Amygdala (tissue), 56 donors: ENCODE measurements at regions not wholly inside any gene's neighbourhood (a gene's known extent, or its start where the extent isn't known, plus 50 kb on each side); places are given as distances from the start of the nearest gene placed in this dataset.

Experiments
- DNase-seq, 56 donors: peaks; one replicate each; lab custom pipeline; 2025; lab: John Stamatoyannopoulos, UW

DNA sequence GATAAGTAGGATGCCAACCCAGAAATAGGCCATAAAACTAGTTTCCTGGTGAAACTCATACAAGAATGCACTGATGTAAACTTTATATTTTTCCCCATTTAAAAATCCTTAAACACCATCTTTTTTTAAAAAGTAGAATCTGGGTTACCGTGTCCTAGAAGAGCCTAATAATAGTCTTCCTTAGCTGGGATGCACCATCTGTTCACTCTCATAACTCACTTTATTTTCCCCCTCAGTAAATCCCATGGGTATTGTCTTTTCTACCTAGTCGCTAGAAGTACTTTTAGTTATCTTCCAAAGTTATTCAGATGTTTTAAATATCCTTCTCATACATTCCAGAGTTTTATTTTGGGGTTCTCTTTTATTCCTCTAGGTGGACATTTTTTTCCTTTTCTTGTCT is 250.2 kb downstream of the PLA2G4A start:
- DNase-seq = no peak

DNA sequence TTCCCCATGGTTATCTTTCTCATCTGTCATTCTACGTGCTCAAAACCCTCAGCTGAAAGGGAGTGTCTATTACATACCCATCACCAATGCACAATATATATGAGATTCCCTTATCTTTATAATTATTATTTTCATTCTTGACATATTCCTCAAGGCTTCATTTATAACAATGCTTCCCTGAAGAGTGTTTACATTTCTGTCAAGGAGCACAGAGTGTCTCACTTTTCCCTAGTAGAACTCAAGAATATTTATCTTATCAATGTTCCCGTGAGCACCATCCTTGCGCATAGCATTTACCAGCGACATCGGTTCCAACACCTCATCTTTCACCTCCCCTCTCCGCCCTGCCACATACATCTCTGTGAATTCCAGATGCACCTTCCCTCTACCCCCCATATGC is 250.6 kb downstream of the PLA2G4A start:
- no peak for DNase-seq

DNA sequence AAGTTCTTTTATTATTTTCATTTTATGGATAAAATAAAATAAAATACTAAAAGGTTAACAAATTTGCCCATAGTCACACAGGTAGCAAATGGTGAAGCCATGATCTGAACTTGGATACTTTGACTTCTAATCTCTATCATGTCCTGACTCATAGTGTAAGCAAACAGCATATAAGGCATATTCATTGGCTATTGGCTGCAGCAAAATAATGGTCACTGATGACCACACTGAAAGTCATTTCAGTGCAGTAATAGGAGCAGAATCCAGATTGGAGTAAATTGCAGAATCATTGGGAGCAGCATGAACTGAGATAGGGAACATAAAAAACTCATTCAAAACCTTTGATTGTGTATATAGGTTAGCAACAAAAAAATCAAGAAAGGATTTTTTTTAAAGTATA is 262.9 kb downstream of the PLA2G4A start:
- DNase-seq = no peak

DNA sequence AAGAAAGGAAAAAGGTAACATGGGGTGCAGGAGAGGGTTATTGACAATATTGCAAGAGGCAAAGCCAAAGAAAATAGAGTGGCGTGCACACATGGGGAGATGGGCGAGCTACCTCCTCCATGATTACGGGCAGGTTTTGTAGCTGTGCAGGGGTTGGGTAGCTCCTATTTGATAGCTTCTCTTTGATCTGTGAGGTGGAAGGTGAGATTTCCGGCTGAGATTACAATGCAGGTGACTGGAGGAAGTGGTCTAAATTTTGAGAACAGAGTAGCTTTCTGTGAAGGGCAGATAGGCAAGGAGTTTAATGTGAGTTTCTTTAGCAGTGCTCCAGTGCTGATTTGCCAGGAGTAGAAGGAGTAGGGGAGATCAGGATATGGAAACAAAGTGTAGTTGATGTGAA is 263.4 kb downstream of the PLA2G4A start:
- DNase-seq = no peak

DNA sequence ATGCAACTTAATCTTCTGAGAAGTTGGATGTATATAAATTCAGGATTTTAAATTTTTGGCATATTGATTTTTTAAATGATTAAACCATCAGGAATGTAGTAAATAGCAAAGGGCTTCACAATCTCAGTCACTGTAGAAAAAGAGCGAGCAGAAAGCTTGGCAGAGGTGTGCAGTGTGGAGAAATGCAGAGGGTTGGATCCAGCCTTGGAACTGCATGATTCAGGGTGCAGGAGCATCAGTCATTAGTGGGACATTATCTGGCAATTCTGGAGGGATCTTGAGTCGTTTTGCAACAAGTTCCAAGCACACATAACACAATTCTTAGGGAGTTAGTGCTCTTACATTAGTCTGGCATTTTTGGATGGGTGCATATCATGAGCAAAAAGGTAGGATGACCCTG is 267.9 kb downstream of the PLA2G4A start:
- no peak for DNase-seq

DNA sequence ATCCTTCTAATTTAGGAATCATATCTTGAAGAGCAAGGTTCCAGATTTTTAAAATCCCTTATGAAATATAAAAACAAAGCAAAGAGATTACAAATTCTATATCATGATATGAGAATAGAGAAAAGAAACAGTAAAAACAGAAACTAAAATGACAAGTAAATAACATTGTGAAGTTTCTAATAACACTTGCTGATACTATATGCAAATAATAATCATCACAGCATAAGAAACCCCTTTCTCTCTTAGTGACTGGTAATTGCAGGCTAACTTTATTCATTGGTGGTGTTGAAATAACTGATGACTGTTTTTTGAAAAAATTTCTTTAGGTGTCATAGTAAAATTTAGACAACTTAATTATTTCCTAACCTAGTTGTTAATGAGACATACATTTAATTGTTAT is 281.6 kb downstream of the PLA2G4A start:
- no peak for DNase-seq

DNA sequence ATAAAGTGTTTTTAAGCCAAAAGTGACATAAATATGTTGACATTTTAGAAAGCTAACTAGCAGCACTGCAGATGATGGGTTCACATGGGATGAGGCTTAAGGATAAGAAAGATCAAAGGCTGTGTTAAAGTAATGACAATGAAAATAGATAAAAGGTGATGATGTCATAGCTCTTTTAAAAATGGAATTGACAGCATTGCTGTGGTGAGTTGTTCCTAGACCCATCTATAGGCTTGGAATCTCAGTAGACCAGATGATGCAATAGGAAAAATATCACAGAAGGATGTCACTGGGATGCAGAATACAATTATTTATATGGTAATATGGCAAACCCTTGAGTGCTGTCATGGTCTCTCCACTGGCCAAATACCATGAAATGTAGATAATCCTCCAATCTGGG is 286.0 kb downstream of the PLA2G4A start:
- no peak for DNase-seq

DNA sequence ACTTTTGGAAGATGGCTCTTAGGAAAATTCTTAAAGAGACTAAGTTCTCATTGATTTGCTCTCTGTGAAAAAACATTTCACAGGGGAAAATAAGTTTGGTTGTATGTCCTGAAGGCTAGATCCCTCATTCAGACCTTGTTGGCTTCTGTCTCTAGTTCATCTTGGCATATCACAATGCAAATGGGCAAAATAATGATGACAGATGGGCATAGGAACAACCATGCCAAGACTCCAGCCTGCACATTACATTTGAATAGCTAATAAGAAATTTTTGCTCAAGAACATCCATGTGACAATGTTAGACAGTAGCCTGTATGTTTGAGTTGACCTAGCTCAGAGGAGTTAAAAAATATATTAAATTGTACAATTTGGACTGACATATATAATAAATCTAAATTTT is 292.9 kb downstream of the PLA2G4A start:
- no peak for DNase-seq

DNA sequence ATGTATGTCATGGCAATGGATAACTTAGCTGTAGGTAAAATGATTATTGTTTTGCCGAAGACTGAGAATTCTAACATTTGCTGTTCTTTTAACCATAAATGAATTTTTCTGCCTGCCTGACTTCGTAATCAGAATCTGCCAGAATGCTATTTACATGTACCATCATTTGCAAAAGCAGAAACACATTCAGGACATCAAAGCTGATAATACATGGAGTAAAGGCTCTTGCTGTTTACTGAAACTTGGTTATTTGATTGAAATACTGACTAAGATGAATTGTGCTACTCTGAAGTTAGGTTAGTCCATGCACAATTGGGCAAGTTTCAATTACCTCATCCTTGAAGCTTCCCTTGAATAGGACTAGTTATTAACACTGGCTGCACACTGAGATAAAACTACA is 293.8 kb downstream of the PLA2G4A start:
- no peak for DNase-seq

DNA sequence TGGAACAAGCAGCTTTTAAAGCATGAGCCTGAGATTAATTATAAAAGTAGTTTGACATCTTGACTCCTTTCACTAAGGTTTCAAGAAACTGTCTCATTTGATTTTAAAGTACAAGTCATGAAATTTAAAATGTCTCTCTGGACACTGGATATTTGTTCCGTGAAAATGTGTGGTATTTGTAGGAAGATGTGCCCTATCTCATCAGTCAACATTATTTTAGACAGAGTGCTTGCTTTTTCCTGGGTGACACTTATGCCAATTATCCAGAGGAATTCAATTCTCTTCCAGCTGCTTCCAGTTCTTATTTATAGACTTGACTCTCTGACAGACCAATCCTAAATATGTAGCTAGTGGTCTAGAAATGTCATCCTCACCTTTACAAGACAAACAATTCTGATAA is 300.4 kb downstream of the PLA2G4A start:
- no peak for DNase-seq

DNA sequence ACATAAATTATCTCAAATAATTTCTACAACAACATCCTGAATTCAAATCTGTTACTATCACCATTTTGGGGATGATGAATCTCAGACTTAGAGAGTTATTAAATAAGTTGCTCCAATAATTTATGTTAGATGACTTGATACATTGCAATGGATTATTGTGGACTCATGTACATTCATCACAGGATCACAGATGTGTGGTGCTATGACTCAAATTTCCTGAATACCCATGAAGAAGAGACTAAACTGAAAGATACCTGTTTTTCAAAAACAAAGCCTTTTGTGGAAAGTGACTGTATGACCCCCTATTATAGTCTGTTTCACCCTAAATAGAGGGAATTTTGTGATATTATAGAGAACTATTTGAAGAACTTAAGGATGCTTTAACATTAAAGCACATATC is 315.0 kb downstream of the PLA2G4A start:
- DNase-seq = no peak

DNA sequence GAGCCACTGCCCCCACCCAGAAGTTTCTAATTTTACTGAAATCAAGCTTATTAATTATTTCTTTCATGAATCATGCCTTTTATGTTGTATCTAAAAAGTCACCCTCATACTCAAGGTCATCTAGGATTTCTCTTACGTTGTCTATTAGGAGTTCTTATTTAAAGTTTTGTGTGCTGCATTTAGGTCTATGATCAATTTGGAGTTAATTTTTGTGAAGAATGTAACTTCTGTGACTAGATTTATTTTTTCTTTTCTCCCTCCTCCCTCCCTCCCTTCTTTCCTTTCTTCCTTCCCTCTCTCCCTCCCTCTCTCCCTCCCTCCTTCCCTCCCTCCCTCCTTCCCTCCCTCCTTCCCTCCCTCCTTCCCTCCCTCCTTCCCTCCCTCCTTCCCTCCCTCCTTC is 317.6 kb downstream of the PLA2G4A start:
- no peak for DNase-seq

DNA sequence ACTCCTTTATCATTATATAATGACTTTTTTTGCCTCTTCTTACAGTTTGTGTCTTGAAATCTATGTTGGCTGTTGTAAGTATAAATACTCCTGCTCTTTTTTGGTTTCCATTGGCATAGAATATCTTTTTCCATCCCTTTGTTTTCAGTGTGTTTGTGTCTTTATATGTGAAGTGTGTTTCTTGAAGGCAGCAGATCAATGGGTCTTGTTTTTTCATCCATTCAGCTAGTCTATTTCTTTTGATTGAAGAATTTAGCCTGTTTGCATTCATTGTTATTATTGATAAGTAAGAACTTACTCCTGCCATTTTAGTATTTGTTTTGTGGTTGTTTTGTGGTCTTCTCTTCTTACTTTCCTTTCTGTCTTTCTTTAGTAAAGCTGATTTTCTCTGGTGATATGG is 322.8 kb downstream of the PLA2G4A start:
- no peak for DNase-seq

DNA sequence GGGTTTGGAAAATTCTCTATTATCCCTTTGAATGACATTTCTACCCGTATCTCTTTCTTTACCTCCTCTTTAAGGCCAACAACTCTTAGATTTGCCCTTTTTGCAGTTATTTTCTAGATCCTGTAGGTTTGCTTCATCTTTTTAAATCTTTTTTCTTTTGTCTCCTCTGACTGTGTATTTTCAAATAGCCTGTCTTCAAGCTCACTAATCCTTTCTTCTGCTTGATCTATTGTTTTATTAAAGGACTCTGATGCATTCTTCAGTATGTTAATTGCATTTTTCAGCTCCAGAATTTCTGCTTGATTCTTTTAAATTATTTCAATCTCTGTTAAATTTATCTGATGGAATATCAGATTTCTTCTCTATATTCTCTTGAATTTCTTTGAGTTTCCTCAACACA is 324.3 kb downstream of the PLA2G4A start:
- no peak for DNase-seq

DNA sequence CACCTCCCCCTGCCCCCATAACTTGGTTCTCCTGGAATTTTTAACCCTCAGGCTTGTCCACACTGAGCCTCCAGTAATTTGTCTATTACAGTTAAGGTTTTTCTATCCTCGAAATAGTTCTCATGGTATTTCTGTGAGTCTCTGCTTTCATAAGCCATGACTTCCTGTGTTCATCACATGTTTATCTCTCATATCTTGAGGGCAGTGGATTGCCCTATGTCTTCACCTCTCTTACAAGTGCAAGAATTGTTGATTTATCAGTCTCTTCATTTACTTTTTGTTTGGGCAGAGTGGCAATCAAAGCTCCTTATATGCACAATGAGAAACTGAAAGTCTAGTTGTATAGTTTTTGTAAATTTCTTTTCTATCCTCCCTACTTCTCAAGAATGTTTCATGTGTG is 328.4 kb downstream of the PLA2G4A start:
- no peak for DNase-seq

DNA sequence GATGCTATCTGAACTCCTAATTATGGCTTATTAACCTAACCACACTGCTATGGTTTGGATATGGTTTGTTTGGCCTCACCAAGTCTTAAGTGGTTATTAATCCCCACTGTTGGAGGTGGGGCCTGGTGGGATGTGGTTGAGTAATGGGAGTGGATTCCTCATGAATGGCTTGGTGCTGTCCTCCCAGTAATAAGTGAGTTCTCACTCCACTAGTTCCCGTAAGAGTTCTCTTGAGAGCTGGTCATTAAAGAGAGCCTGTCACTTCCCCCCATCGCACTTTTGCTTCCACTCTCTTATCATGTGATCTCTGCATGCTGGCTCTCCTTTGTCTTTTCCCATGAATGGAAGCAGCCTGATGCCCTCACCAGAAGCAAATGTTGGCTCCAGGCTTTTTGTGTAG is 328.8 kb downstream of the PLA2G4A start:
- no peak for DNase-seq

DNA sequence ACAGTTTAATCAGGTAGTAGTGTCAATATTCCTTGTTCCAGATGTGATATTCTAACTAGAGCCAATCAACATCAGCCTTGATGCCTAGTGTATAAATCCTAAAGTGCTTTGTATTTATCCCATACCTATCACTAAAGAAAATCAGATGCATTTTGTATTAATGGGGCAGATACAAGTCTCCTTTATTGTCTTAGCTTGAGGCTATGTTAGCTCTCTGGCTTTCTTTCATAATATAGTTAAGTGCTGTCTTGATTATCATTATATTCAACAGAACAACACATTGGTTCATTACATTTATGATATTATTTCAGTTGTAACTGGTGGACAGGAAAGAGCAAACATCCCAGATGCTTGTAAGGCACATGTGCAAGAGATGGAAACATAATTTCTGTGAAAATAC is 338.8 kb downstream of the PLA2G4A start:
- DNase-seq = no peak

DNA sequence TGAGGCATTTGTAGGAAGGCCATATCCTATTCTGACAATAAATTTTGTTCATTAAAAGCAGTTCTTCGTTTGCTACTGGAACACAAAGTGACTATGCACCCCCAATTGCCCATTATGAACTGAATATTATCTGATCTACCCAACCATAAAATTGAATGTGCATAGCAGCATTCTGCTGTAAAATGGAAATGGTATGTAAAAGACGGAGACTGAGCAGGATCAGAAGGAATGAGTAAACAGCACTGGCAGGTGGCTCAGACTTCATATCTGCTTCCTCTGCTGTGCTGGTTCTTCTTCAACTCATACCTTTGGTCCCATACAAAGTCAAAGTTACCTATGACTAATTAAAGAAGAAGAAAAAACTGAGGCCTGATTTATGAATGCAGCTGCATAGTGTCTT is 339.5 kb downstream of the PLA2G4A start:
- no peak for DNase-seq

DNA sequence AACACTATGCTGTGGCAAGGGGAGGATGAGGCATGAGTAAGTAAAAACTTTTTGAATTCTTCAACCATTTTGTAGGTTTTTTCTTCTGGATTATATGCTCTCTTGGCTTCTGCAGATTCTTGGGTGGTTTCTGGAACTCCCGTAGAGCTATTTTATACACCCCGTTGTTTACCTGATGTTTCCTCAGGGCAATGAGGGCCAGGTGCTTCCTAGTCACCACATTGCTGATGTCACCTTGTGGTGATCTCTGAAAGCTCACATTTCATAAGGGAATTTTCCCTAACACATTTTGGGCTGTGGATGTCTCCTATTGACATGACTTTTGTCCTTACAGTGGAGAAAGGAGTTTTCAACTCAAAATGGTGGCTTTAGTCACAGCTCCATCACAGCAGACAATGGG is 356.6 kb downstream of the PLA2G4A start:
- no peak for DNase-seq

DNA sequence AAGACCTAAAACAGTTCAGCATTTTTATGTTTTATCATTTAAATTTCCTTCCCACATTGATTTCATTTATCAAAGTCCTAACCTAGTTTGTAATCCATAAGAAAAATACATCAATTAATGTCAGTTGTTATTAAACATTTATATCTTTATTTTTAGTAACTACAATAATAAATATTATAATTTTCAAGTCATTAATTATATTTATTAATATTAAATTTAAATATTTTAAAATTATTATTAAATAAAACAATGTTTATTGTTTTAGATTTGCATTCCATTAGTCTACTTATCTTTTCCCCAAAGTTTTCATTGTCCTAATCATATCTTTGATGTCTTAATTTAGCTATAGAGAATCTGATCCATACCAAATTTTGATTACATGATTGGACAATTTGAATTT is 368.9 kb downstream of the PLA2G4A start:
- no peak for DNase-seq

DNA sequence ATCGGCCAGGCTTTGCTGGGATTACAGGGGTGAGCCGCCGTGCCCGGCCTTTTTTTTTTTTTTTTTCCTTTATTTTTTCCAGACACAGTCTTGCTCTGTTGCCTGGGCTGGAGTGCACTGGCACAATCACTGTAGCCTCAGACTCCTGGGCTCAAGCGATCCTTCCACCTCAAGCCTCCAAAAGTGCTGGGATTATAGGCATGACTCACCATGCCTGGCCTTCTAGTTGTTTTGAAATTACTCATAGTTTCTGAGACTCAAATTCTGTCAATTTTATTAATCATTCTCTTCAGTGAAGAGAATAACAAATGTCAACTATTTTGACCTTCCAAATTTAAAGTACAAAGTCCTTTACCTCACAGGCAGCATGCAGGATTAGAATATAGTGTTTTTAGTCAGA is 374.5 kb downstream of the PLA2G4A start:
- no peak for DNase-seq

DNA sequence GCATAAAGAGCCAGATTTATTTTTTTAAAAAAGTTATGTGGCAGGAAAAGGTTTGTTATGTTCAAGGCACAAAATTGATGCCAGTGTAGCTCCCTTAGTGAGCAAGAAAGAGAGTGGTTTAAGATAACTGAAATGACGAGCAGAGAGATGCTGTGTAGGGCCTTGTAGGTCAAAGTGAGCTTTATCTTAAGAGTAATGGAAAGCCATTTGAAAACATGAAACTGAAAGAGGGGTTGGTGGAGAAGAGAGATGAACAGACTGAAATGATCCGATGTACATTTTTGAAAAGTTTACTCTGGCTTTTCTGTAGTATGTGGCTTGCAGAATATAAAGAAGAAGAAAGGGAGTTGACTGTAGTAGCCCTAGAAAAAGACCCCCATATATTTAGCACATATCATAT is 383.6 kb downstream of the PLA2G4A start:
- DNase-seq = no peak

DNA sequence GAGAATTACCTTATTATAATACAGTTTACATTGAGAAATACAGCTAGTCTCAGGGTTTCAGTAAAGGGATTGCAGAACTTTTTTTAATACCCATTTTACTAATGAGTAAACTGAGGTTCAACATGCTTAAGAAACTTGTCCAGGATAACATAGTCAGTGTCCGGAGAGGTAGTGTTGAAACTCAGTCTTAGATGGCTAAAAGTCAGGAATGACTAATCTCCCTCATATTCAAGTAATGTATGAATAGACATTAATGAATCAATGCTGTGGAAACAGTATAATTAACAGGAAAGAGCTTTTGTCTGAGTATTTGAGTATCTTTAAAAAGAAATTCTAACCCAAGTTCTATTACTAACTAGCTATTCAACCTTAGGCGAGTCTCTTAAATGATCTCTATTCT is 397.6 kb downstream of the PLA2G4A start:
- DNase-seq = no peak

DNA sequence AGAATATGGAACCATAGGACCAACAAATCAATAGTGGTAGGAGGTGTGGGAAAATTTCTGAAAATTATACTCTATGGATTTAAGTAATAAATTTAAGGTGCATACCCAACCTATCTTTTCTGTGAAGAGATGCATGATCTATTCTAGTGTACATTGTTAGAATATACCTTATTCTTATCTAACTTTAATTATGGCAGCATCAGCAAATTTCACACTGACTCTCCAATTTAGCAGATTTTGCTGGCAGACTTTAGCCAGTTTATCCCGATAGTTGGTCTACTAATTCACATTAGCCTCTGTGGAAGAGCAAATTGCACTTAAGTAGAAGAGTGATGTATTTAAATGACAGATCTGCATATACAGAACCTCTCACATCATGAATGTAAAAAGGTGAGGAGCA is 400.0 kb downstream of the PLA2G4A start:
- no peak for DNase-seq
